ENCODE measurements at regions not wholly inside any gene's neighbourhood (a gene's known extent, or its start where the extent isn't known, plus 50 kb on each side); places are given as distances from the start of the nearest gene placed in this dataset.

DNA sequence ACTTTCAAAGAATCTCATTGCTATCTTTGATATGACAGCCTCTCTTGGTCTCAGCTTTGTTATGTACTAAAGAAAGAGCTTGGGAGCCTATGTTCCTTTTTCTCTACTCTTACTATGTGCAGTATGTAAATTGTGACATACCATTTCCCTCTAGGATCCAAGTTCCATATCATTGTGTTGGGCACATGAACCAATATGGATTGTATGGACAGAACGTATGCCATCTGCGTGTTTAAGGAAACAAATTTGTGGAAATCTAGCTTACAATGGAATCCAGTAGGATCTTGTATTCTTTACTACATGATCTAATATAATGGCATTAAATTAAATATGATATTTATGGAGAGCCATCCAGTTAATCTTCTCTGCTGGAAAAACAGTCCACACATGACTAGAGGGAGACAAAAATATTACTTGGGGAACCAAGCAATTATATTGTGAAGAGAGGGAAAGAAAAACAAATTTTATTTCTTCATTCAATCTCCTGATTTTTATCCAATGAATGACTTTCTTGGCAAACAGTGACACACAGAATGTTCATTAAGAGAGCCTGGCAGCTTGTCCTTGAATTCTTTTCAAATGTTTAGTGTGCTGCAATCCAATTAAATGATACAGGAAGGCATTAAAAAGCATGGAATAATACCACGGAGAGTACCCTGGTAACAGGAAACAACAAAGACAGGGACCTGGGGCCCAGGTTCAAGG is 106.5 kb upstream of the DAB1 start:
- no peak for DNase-seq

DNA sequence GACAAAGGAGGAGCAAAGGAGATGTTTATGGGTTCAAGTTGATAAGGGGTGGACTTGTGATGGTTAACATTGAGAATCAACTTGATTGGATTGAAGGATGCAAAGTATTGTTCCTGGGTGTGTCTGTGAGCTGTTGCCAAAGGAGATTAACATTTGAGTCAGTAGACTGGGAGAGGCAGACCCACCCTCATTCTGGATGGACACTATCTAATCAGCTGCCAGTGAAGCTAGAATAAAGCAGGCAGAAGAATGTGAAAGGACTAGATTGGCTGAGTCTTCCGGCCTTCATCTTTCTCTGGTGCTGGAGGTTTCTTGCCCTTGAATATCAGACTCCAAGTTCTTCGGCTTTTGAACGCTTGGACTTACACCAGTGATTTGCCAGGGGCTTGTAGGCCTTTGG is 98.7 kb upstream of the DAB1 start:
- no peak for DNase-seq

DNA sequence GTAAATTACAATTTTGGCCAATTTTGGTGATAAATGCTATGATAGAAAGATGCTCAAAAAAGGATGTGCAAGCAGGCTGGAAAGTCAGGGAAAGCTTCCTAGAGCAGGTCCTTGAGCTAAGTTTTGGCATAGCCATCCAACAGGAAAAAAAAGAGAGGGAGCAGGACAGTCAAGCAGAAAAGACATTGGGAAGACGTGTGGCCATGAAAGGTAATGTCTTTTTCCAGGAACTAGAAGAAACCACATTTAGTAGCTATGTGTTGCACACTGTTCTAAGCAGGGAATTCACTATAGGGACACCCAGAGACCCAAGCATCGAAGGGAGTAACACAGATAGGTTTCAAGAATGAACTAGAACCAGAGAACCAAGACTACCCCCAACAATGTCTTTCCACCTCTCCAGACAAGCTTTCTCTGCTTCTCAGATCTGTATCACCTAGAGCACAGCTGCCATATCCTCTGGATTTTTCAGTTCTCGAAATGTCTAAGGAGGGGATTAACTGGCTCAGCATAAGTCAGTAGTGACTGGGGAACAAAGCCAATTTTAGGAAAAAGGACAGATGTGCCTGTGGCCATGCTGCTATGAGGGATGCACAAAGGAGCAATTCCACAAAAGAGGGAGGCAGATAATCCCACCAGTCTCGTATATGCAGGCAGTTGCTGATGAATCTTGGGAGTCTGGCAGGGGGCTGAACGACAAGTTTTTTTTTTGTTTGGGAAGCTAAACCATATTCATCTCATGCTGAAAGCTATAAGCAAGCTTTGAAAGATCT is 97.1 kb upstream of the DAB1 start:
- DNase-seq, result no peak

DNA sequence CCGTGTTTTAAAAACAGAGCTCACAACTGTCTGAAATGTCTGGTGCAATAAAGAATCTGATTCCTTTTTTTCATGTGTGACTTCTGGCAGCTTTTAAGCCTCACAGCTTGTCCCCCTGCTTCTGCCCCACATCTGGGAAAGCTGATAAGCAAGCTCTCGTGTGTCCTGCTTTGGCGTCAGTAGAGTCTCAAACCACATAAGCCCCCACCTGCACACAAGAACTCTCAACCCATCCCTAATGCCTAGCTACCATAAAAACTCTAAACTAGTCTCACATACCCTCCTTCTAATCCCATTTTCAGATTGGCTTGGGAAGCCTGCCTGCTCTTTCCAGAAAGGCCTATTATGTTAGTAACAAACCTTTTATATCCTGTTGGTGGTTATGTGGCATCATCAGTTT is 94.6 kb upstream of the DAB1 start:
- no peak for DNase-seq

DNA sequence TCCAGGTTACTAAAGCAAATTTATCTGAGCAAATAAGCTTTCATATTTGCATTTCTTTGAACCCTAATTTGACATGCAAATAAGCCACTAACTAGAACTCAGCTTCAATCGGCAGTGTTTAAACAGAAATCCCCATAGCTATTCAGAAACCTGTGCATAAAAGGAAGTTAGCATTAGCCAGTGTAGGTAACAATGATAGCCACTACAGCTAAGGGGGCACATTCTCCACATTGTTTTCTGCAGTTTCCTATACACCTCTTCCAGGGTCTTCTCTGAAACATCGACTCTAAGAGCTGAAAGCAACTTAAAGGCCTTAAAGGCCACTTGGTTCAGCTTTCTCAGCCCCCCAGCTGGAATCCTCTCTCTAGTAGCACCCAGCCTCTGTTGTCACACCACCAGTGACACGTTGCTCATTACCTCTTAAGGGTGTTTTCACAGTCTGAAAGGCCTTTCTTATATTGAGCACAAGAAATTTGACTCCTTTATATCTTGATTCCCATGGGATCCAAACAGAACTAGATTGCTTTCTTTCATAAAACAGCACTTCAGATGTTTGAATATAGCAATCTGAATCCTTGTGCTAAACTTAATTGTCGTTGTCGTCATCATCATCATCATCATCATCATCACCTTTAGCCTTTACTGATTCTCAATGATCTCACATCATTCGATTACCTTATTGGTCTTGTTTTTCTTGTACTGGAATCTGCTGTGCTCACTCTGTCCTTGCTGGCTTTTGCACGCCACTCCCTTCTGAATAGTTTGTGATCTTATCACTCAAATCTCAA is 93.9 kb upstream of the DAB1 start:
- DNase-seq, result no peak

DNA sequence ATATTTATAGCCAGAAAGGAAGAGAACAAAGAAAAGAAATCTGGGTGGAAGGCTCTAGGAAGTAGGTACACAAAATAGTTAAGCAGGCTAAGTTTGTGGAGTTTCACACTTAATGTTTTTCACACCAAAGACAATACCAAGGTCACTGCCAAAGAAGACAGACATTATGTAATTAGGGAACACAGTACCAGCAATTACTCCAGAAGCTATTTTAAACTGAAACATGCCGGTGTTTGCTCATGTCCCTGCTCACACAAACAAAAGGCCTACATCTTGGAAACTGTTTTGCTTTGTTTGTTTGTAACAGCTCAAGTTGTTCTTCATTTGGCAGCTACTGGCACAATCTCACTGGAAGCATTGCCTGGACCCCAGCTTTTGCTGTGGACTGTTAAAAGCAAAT is 88.5 kb upstream of the DAB1 start:
- DNase-seq, result no peak

DNA sequence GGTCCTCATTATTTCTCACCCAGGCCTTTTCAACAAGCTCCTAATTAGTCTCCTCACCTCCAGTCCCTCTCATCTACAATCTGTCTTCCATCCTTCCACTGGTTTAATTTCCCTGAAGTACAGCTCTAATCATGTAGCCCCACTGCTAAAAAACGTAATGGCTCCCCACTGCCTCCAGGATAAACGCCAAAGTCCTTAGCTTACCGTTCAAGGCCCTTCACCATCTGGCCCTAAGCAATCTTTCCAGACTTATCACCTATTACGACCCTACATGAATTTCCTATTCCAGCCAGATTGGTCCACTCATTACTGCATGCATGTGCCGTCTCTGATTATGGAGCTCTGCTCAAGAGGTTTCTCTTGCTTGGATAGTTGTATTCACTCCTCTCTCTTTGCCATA is 83.1 kb upstream of the DAB1 start:
- no peak for DNase-seq

DNA sequence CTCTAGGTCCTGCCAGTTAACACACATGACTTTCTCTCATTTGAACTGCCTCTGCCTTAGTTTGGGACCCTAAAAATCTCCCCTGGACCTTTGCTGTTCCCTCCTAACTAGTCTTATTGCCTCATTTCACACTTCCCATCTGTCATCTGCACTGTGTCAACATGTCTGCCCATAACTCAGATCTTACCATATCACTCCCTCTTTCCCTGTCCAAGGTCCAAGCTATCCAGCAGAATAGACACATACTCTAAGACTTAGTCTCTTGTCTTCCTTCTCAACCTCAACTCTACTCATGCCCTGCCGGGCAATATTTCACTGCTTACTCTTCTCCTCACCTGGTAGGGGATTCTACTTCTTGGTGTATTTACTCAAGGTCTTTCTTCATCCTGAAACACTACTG is 79.5 kb upstream of the DAB1 start:
- DNase-seq, result no peak

DNA sequence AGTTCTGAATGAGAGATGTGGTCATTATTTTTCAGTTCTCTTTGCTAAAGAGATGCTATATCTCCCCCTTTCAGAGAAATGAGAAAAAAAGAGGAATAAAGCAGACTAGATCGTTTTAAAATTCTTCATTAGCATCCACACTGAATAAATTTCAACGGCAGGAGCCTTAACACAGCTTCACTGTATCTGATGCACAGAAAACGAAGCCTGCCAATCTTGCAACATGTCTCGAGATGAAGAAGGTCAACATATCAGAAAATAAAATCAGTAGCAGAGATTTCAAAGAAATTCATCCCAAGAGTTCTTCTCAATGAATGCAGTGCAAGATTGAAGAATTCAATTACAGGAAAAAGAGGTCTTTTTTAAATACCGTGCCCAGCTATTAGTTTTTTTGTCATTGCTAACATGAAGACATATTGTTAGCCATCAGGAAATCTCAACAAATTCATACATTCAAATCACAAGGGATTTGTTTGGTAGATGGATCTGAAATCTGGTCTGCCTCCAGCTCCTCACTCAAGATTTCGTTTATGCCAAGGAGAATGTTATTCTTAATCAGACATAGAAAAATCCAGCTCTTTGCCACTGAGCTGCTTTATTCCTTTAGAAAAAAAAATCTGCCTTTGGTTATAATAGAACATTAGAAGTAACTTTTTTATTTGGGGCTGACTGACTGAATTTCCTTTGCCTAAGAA is 76.4 kb upstream of the DAB1 start:
- DNase-seq, result no peak

DNA sequence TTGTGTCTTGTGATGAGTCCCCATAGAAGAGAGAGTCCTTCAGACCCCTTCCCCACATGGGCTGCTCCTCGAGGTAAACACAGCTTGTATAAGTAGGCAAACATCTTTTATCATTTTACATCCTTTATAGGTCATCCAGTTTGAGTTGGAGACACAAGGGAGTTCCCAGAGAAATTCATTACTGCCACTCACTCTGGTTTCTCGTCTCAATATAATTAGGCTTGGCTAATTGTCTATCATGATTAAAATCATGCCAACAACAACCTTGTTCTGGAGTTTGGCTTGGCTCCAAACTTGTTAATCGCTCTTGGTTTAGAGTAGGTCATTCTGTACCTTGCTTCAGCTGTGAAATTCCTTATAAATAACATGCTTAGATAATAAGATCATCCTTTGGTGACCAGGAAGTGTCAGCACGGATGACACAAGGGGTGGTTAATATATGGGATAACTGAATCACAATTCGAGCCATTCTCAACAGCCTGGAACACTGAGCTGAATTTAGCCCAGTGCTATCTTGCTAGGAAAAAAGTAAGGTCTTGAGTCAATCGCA is 70.7 kb upstream of the DAB1 start:
- DNase-seq, result no peak

DNA sequence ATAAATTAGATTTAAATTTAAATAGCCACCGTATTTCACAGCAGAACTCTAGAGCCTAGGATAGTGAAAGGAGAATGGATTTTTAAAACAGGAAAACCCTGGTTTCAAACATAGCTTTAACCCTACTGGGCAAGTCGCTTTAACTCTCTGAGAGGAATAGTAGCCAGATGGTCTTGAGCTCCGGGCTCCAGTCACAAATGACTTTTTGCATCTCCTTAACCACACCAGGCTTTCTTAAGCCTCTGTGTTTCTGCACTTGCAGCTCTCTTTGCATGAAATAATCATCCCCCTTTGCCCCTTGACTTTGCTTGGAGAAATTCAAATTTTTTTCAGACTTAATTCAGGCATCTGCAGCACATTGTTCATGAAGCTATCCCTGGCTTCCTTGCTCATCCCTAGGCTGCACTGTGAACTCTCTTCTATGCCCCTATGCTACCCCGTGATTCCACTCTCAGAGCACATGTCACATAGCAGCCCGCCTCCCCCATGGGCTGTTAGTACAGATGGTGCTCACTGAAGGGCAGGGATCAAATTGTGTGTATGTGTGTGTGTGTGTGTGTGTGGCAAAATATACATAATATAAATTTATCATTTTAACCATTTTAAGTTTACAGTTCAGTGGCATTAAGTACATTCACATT is 68.8 kb upstream of the DAB1 start:
- DNase-seq, result no peak

DNA sequence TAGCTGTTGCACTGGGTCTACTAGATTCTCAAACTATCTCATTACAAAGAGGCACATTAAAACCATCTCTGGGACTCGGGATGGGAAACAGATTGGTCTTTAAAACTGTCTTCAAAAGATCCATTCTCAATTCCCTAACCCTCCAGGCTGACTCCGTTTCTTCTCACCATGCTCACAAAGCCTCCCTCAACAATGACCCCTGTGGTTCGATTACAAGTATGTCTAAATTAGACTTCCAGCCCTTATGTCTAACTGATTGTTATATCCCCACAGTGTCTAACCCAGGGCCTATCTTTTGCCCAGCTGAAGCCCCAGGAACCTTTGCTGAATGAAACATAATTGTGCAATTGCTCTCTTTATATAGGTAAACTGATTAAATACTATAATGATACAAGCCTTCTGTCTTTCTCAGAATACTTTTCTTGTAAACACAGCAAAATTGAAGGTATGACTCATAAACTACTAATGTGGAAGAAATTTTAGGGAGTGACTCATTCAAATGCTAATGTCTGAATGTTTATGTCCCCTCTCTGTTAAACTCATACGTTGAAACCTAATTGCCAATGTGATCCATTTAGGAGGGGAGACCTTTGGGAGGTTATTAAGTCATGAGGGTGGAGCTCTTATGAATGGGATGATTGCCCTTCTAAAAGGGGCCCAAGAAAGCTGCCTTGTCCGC is 65.6 kb upstream of the DAB1 start:
- no peak for DNase-seq

DNA sequence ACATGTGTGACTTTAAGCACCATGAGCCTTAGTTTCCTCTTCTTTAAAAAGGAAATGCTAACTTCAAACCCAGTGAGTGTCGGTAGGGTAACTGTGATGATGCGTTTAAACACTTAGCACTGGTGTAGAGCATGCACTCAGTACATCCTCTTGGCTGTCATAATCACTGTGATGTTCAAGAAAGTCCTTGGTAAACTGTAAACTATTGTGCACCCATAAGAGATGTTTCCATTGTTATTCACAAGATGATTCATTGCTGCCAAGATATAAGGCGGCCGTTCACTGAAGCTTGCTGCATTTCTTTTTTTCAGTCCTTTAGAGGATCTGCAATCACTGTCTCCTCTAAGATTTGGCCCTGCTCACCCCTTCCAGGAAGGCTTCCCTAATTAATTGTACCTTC is 61.8 kb upstream of the DAB1 start:
- no peak for DNase-seq

DNA sequence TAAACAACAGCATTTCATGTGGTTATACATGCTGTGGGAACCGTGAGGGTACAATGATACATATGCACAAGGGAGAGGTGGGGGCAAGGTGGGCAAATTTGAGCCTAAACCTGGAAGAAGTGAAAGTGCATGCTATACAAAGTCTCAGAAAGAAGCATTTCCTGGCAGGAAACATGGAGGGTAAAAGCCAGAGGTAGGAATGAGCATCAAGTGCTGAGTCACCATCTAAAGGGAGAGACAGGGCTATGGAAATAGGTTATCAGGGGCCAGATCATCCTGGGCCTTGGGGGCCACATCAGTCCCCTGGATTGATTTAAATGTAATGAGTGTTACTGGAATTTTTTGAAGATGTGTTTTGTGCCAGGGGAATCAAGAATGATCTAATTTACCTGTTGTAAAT is 60.1 kb upstream of the DAB1 start:
- no peak for DNase-seq

DNA sequence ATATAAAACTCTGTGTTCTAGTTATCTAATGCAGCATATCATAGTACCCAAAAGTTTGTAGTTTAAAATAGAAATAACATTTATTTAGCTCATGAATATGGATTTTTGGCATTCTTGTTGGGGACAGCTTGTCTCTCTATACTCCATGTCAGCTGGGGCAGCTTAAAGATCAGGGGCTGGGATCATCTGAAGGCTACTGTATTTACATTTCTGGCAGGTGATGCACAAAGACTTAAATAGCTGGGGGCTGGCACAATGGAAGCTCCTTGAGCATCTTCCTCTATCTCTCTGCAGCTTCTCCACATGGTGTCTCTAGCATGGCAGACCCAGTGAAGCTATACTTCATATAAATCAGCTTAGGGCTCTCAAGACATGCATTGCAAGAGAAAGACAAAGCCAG is 55.6 kb upstream of the DAB1 start:
- DNase-seq, result no peak

DNA sequence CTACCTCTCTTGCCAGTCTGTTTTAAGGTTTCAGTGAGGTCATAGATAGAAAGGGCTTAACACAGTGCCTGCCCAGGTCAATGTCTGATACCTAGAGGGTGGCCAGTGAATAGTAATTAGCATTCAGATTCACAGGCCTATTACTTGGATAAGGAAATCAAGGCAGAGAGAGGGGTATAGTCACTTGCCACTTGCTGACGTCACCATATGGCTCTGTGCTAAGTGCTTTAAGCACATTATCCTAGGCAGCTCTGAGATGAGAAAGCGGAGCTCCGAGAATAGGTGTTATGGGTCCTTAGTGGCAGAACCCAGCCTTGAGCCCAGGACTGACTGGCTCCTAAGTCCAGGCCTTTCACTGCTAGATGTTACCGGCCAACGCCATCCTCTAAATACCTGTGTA is 51.5 kb upstream of the DAB1 start:
- DNase-seq, result no peak

DNA sequence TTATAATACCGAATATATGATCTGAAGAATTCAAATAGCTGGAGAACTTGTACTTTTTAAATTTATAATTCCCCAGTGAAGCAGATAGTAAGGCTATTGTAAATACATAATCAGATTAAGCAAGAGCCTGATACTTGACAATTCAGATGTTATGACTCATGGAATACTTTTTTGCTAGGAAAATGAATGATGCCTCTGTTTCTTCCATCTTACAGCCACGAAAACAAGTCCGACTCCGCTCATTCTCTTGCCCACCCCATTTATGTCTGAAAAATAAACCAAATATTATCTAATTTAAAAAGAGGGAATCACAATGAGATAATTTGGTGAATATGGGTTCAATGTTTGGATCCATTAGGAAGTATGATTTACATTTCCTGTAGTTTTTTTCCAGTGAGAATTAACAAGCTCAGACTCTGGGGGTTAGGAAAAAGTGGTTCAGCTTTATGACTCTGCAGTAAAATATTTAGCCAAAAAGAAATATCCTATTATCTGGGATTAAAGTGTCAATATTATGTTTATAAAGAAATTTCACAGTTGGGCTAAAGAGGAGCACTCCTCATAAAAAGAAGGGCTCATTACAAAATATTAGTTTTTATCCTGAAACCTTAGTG is 50.4 kb upstream of the DAB1 start:
- DNase-seq, result no peak

All from CD4-positive, alpha-beta T cell treated with Interferon gamma for 1 hour (primary cell).